HepG2 (cell line): ENCODE measurements at regions not wholly inside any gene's neighbourhood (a gene's known extent, or its start where the extent isn't known, plus 50 kb on each side); places are given as distances from the start of the nearest gene placed in this dataset.
A peak's percentile ranks its signal among the peaks of the same experiment; 100 is the strongest.

Experiments
- ATAC-seq: fragments of 200-7000 bp; cut with Tn5 transposase; 3 replicates; pipeline ENCODE4 v1.9.1; 2020; ENCODE audit warnings: mild to moderate bottlenecking, moderate library complexity
- BruUV-seq: library from RNA; stranded (reverse); fragments of 400-500 nt; replicated peaks from 2 replicates; lab custom pipeline; 2021; lab: Mats Ljungman, UMichigan
- CTCF ChIA-PET: fragments of 300-600 bp; formaldehyde crosslinking; extraction: SDS; loops from one replicate; lab custom pipeline; 2021; ENCODE audit warnings: low total read pairs, inconsistent platforms, low intra/inter-chr PET ratio; lab: Yijun Ruan, JAX
- POLR2A ChIA-PET: fragments of 350-600 bp; sonication (Branson Sonifier 250); formaldehyde crosslinking; loops from one replicate; lab custom pipeline; 2020; ENCODE audit warnings: antibody characterized with exemption, inconsistent platforms; lab: Yijun Ruan, JAX
- DNase-seq: peaks from one replicate; pipeline ENCODE4 v3.0.0-alpha.2; 2015; ENCODE audit warnings: low spot score
- FAIRE-seq: peaks from 3 replicates; lab custom pipeline; 2011; peaks lifted over from hg19 to GRCh38; lab: Jason Lieb, UNC
- H2AFZ ChIP-seq: one replicate; pipeline ENCODE4 v1.6.1; 2011; ENCODE audit warnings: low read length, inconsistent platforms
- H3K27ac ChIP-seq: fragments of 300-600 bp; 3 replicates; pipeline ENCODE4 v1.8.0; 2011; ENCODE audit warnings: mixed run types, mild to moderate bottlenecking, mixed read lengths, low read length, inconsistent platforms; ENCODE audit not compliant: insufficient read depth; ENCODE audit errors: extremely low read length
- H3K27me3 ChIP-seq, 2 experiments: fragments of 200-600 bp in 1 of 2; 2 replicates in 1 of 2; 3 replicates in 1 of 2; pipeline versions ENCODE4 v1.6.0 to v1.8.0; 2011; ENCODE audit warnings: low read length in 2 of 2, mild to moderate bottlenecking in 2 of 2, moderate library complexity in 2 of 2, inconsistent platforms in 1 of 2; ENCODE audit not compliant: insufficient read depth in 2 of 2, control insufficient read depth in 1 of 2
- H3K36me3 ChIP-seq, 2 experiments: fragments of 200-600 bp in 1 of 2; replicated peaks in 1 of 2; 2 replicates in 1 of 2; 3 replicates in 1 of 2; pipeline versions ENCODE4 v1.5.1 to v1.8.0; 2011; ENCODE audit warnings: low read length in 2 of 2, inconsistent platforms in 1 of 2; ENCODE audit not compliant: insufficient read depth in 2 of 2, control insufficient read depth in 1 of 2
- H3K4me1 ChIP-seq: 2 replicates; pipeline ENCODE4 v1.5.1; 2012; ENCODE audit warnings: low read length, inconsistent platforms; ENCODE audit not compliant: insufficient read depth
- H3K4me2 ChIP-seq: 2 replicates; pipeline ENCODE4 v1.6.0; 2011; ENCODE audit warnings: low read depth, low read length, inconsistent platforms
- H3K4me3 ChIP-seq, 3 experiments: fragments of 200-600 bp in 1 of 3; sonication (generic), shearing (Covaris generic) in 1 of 3; replicated peaks in 1 of 3; 2 replicates each; pipeline ENCODE4 v1.5.1; 2011 to 2016; ENCODE audit warnings: low read length in 3 of 3, inconsistent platforms in 2 of 3, low read depth in 2 of 3, mild to moderate bottlenecking in 2 of 3, control low read depth in 1 of 3, mixed read lengths in 1 of 3; ENCODE audit not compliant: insufficient read depth in 1 of 3
- H3K79me2 ChIP-seq: one replicate; pipeline ENCODE4 v1.6.1; 2011; ENCODE audit warnings: low read length, inconsistent platforms; ENCODE audit not compliant: insufficient read depth
- H3K9ac ChIP-seq: 2 replicates; pipeline ENCODE4 v1.6.0; 2011; ENCODE audit warnings: mild to moderate bottlenecking, low read depth, low read length, inconsistent platforms; ENCODE audit not compliant: insufficient read depth
- H3K9me3 ChIP-seq: 2 replicates; pipeline ENCODE4 v1.5.1; 2012; ENCODE audit warnings: mild to moderate bottlenecking, low read length
- H4K20me1 ChIP-seq: 2 replicates; pipeline ENCODE4 v1.6.0; 2011; ENCODE audit warnings: inconsistent platforms, mild to moderate bottlenecking, low read length, moderate library complexity; ENCODE audit not compliant: insufficient read depth
- BORCS8-MEF2B ChIP-seq: sonication (generic); formaldehyde crosslinking; IDR thresholded peaks from 2 replicates; pipeline ENCODE4 v1.8.0; 2022; ENCODE audit warnings: mild to moderate bottlenecking, missing genetic modification reagents
- MTERF4 ChIP-seq: sonication (generic); formaldehyde crosslinking; IDR thresholded peaks from 2 replicates; pipeline ENCODE4 v1.8.0; 2023; ENCODE audit warnings: mild to moderate bottlenecking, missing genetic modification reagents
- ZBTB33 ChIP-seq: sonication (generic); formaldehyde crosslinking; IDR thresholded peaks from 2 replicates; pipeline ENCODE4 v1.4.0; 2020; ENCODE audit warnings: missing genetic modification reagents
- ZNF496 ChIP-seq: sonication (generic); formaldehyde crosslinking; IDR thresholded peaks from 2 replicates; pipeline ENCODE4 v1.8.1; 2023; ENCODE audit warnings: mild to moderate bottlenecking, moderate library complexity, missing genetic modification reagents; ENCODE audit not compliant: insufficient replicate concordance
- ZNF678 ChIP-seq: sonication (generic); formaldehyde crosslinking; IDR thresholded peaks from 2 replicates; pipeline ENCODE4 v1.4.0; 2020; ENCODE audit warnings: mild to moderate bottlenecking, missing genetic modification reagents
- WGBS: methylation state at CpG from one replicate; pipeline ENCODE4 v1.1.6; 2017; ENCODE audit warnings: low lambda C conversion rate; 5-methylcytosine and 5-hydroxymethylcytosine counted together
- in situ Hi-C: cut with HindIII; loops from 2 replicates; pipeline ENCODE4 v1.10.0; 2017; ENCODE audit warnings: low pct_unique_long_range_greater_than_20kb; ENCODE audit not compliant: extremely low pct_ligation_motif_present
- intact Hi-C: fragments of 100-400 bp; cut with micrococcal nuclease; formaldehyde crosslinking; loops from one replicate; pipeline ENCODE4 v1.10.0; 2022; ENCODE audit not compliant: unreplicated experiment

GRCh38 chr18:79616651-79617510 lies 62.7 kb upstream of the CTDP1 start:
- Histone ChIP-seq H4K20me1 (no peaks in the 10 kb centered on the region), H3K9ac (no peak overlapping the region), H3K4me3 (no peak overlapping the region), H3K4me2 (no peak overlapping the region), H3K9me3 (no peaks in the 10 kb centered on the region), H3K36me3 (no peaks in the 10 kb centered on the region), H3K27ac (no peak overlapping the region), H3K4me1 (no peaks in the 10 kb centered on the region), H3K27me3 (peaks cover 4 to 37% of the 10 kb centered on the region in 2 experiments), H2AFZ (no peak overlapping the region), H3K79me2 (no peaks in the 10 kb centered on the region)
- FAIRE-seq (no peak), ATAC-seq (no peak; the same call in 1 of the 3 replicates), DNase-seq (no peak)
- BruUV-seq: no TSS peak
- in situ Hi-C loops: no loop called here
- POLR2A ChIA-PET: no interaction called here
- intact Hi-C loops: no loop called here
- CTCF ChIA-PET: no interaction called here
- 71% methylated on average over 28 of the region's 89 CpGs for WGBS
- TF ChIP-seq ZBTB33 (0 out of 2 replicates have a peak, but pooled peaks have one; percentile 36), BORCS8-MEF2B (CRISPR knock-in tag) (no peak), MTERF4 (CRISPR knock-in tag) (no peak), ZNF496 (CRISPR knock-in tag) (no peak), ZNF678 (no peak)
